IMR-90 (cell line): ENCODE measurements at regions not wholly inside any gene's neighbourhood (a gene's known extent, or its start where the extent isn't known, plus 50 kb on each side); places are given as distances from the start of the nearest gene placed in this dataset.

ENCODE experiments used
- ATAC-seq: fragments of 200-7000 bp; cut with Tn5 transposase; 2 replicates; pipeline ENCODE4 v1.9.1; 2020; ENCODE audit warnings: low read depth, mild to moderate bottlenecking, moderate library complexity
- BruUV-seq: library from RNA; stranded (reverse); fragments of 400-500 nt; replicated peaks from 2 replicates; lab custom pipeline; 2021; lab: Mats Ljungman, UMichigan
- CTCF ChIA-PET: fragments of 300-600 bp; formaldehyde crosslinking; extraction: SDS; loops from one replicate; lab custom pipeline; 2021; ENCODE audit warnings: antibody characterized with exemption; lab: Yijun Ruan, JAX
- POLR2A ChIA-PET: fragments of 300-600 bp; sonication (Branson Sonifier 250); formaldehyde crosslinking; loops from one replicate; lab custom pipeline; 2022; ENCODE audit warnings: antibody characterized with exemption; ENCODE audit not compliant: unreplicated experiment; lab: Charles Lee
- DNase-seq: peaks from one replicate; pipeline ENCODE4 v3.0.0; 2013
- H2AFZ ChIP-seq: replicated peaks from 2 replicates; pipeline ENCODE3; 2013; ENCODE audit warnings: low read length, mild to moderate bottlenecking; ENCODE audit not compliant: poor library complexity
- H2AK5ac ChIP-seq: 2 replicates; pipeline ENCODE4 v1.6.1; 2013; ENCODE audit warnings: low read depth, low read length, inconsistent platforms
- H2AK9ac ChIP-seq: replicated peaks from 2 replicates; pipeline ENCODE3; 2013; ENCODE audit warnings: mild to moderate bottlenecking, low read depth, low read length, moderate library complexity; ENCODE audit not compliant: poor library complexity
- H2BK120ac ChIP-seq: 2 replicates; pipeline ENCODE4 v1.6.1; 2013; ENCODE audit warnings: low read depth, low read length, inconsistent platforms
- H2BK15ac ChIP-seq: 3 replicates; pipeline ENCODE4 v1.6.1; 2013; ENCODE audit warnings: low read depth, low read length, inconsistent platforms
- H2BK20ac ChIP-seq: 2 replicates; pipeline ENCODE4 v1.6.1; 2013; ENCODE audit warnings: low read depth, mild to moderate bottlenecking, inconsistent platforms, low read length, moderate library complexity
- H2BK5ac ChIP-seq: 2 replicates; pipeline ENCODE4 v1.6.1; 2013; ENCODE audit warnings: mild to moderate bottlenecking, low read depth, low read length, inconsistent platforms; ENCODE audit not compliant: poor library complexity, severe bottlenecking
- H3K14ac ChIP-seq: replicated peaks from 2 replicates; pipeline ENCODE4 v1.6.1; 2013; ENCODE audit warnings: low read depth, low read length, inconsistent platforms
- H3K18ac ChIP-seq: 2 replicates; pipeline ENCODE4 v1.6.1; 2013; ENCODE audit warnings: low read depth, low read length, control low read depth
- H3K23ac ChIP-seq: 2 replicates; pipeline ENCODE4 v1.6.1; 2013; ENCODE audit warnings: low read depth, low read length, inconsistent platforms
- H3K27ac ChIP-seq: 2 replicates; pipeline ENCODE4 v1.5.1; 2013; ENCODE audit warnings: mild to moderate bottlenecking, control low read depth, low read length; ENCODE audit not compliant: insufficient read depth
- H3K27me3 ChIP-seq: 2 replicates; pipeline ENCODE4 v1.6.1; 2013; ENCODE audit warnings: low read length; ENCODE audit not compliant: control insufficient read depth, insufficient read depth
- H3K36me3 ChIP-seq: 2 replicates; pipeline ENCODE4 v1.6.1; 2013; ENCODE audit warnings: low read length, mixed read lengths; ENCODE audit not compliant: control insufficient read depth, insufficient read depth
- H3K4ac ChIP-seq: 2 replicates; pipeline ENCODE4 v1.6.1; 2013; ENCODE audit warnings: low read depth, low read length, inconsistent platforms
- H3K4me1 ChIP-seq: 2 replicates; pipeline ENCODE4 v1.6.1; 2013; ENCODE audit warnings: low read length, mixed read lengths; ENCODE audit not compliant: control insufficient read depth, insufficient read depth
- H3K4me2 ChIP-seq: 2 replicates; pipeline ENCODE4 v1.6.1; 2013; ENCODE audit warnings: low read depth, mild to moderate bottlenecking, control low read depth, low read length, moderate library complexity
- H3K4me3 ChIP-seq: 2 replicates; pipeline ENCODE4 v1.5.1; 2013; ENCODE audit warnings: low read depth, mild to moderate bottlenecking, control low read depth, low read length, moderate library complexity; ENCODE audit not compliant: insufficient read depth
- H3K56ac ChIP-seq: 2 replicates; pipeline ENCODE4 v1.6.1; 2013; ENCODE audit warnings: low read length, inconsistent platforms; ENCODE audit not compliant: insufficient read depth; ENCODE audit errors: extremely low read depth
- H3K79me1 ChIP-seq, 2 experiments: 2 replicates each; pipeline ENCODE4 v1.6.1; 2013; ENCODE audit warnings: low read length in 2 of 2, inconsistent platforms in 1 of 2, low read depth in 1 of 2
- H3K9ac ChIP-seq: 2 replicates; pipeline ENCODE4 v1.6.1; 2013; ENCODE audit warnings: low read depth, low read length, control low read depth
- H3K9me1 ChIP-seq: 2 replicates; pipeline ENCODE4 v1.6.1; 2013; ENCODE audit warnings: low read length, inconsistent platforms; ENCODE audit not compliant: insufficient read depth
- H3K9me3 ChIP-seq: 2 replicates; pipeline ENCODE4 v1.6.1; 2013; ENCODE audit warnings: low read length; ENCODE audit not compliant: control insufficient read depth, insufficient read depth
- H4K20me1 ChIP-seq: 2 replicates; pipeline ENCODE4 v1.6.1; 2013; ENCODE audit warnings: low read length, inconsistent platforms; ENCODE audit not compliant: insufficient read depth
- H4K5ac ChIP-seq: 2 replicates; pipeline ENCODE4 v1.6.1; 2013; ENCODE audit warnings: mild to moderate bottlenecking, low read depth, low read length, control low read depth
- H4K8ac ChIP-seq, 2 experiments: 2 replicates each; pipeline ENCODE4 v1.6.1; 2013; ENCODE audit warnings: low read depth in 2 of 2, low read length in 2 of 2, control low read depth in 1 of 2, inconsistent platforms in 1 of 2
- H4K91ac ChIP-seq: 2 replicates; pipeline ENCODE4 v1.6.1; 2013; ENCODE audit warnings: low read depth, low read length, inconsistent platforms; ENCODE audit not compliant: insufficient read depth
- CTCF ChIP-seq: conservative IDR thresholded peaks from 2 replicates; pipeline ENCODE4 v1.5.1; 2012; ENCODE audit warnings: mild to moderate bottlenecking, low read depth, low read length, improper control_type of control experiment
- ELK1 ChIP-seq: fragments of 150-350 bp; IDR thresholded peaks from 2 replicates; pipeline ENCODE4 v1.6.1; 2016; ENCODE audit warnings: low read depth, mild to moderate bottlenecking, low read length, moderate library complexity, borderline replicate concordance
- FOS ChIP-seq: fragments of 150-350 bp; IDR thresholded peaks from 2 replicates; pipeline ENCODE4 v1.6.1; 2016; ENCODE audit warnings: low read depth, low read length
- MAFK ChIP-seq: IDR thresholded peaks from 2 replicates; pipeline ENCODE4 v1.6.1; 2012; ENCODE audit warnings: low read depth, low read length, improper control_type of control experiment
- RAD21 ChIP-seq: IDR thresholded peaks from 2 replicates; pipeline ENCODE4 v1.6.1; 2012; ENCODE audit warnings: low read length, improper control_type of control experiment
- RCOR1 ChIP-seq: IDR thresholded peaks from 2 replicates; pipeline ENCODE4 v1.6.1; 2012; ENCODE audit warnings: mild to moderate bottlenecking, low read length, improper control_type of control experiment; ENCODE audit not compliant: insufficient replicate concordance
- SMC3 ChIP-seq: fragments of 150-350 bp; IDR thresholded peaks from 2 replicates; pipeline ENCODE4 v1.6.1; 2016; ENCODE audit warnings: low read depth, mild to moderate bottlenecking, antibody characterized with exemption, low read length, moderate library complexity
- WGBS, 2 experiments: methylation state at CpG; one replicate each; pipeline versions ENCODE4 v1.1.5 to v1.1.7; 2013; ENCODE audit warnings: missing lambda C conversion rate in 2 of 2; ENCODE audit not compliant: insufficient read length in 1 of 2; ENCODE audit errors: extremely low coverage in 2 of 2; 5-methylcytosine and 5-hydroxymethylcytosine counted together
- dilution Hi-C: fragments of 300-500 bp; cut with HindIII; formaldehyde crosslinking; loops from one replicate; pipeline ENCODE4 v1.14.3; 2018; ENCODE audit warnings: low sequenced_read_pairs; ENCODE audit not compliant: unreplicated experiment
- in situ Hi-C: fragments of 300-500 bp; cut with MboI; formaldehyde crosslinking; loops from 3 replicates; pipeline ENCODE4 v1.14.3; 2019; ENCODE audit warnings: low sequenced_read_pairs, inconsistent platforms, mixed read lengths
- intact Hi-C: fragments of 100-400 bp; cut with micrococcal nuclease; formaldehyde crosslinking; loops from 2 replicates; pipeline ENCODE4 v1.10.0; 2022

- Histone ChIP-seq H3K14ac (no peak overlapping the region), H2BK15ac (no peak overlapping the region), H3K18ac (no peak overlapping the region), H3K4ac (no peak overlapping the region), H3K36me3 (no peaks in the 10 kb centered on the region), H3K56ac (no peak overlapping the region), H4K20me1 (no peaks in the 10 kb centered on the region), H3K4me3 (no peak overlapping the region), H3K27ac (no peak overlapping the region), H3K9ac (no peak overlapping the region), H2BK5ac (no peak overlapping the region), H2BK120ac (no peak overlapping the region), H3K23ac (no peak overlapping the region), H3K27me3 (no peaks in the 10 kb centered on the region), H3K9me1 (no peaks in the 10 kb centered on the region), H2AK9ac (no peak overlapping the region), H2BK20ac (no peak overlapping the region), H4K91ac (no peak overlapping the region), H3K4me2 (no peak overlapping the region), H3K4me1 (no peaks in the 10 kb centered on the region), H3K9me3 (no peaks in the 10 kb centered on the region), H4K5ac (no peak overlapping the region), H2AK5ac (no peak overlapping the region), H4K8ac (no peak overlapping the region), H2AFZ (no peak overlapping the region), H3K79me1 (no peaks in the 10 kb centered on the region)
- intact Hi-C loops = no loop called here
- POLR2A ChIA-PET = no interaction called here
- dilution Hi-C loops = no loop called here
- TF ChIP-seq RCOR1 (no peak), MAFK (0 out of 2 replicates have a peak, but pooled peaks have one; percentile 10), ELK1 (no peak), SMC3 (no peak), CTCF (no peak), RAD21 (no peak), FOS (no peak)
- BruUV-seq = no TSS peak
- CTCF ChIA-PET = no interaction called here
- WGBS, 2 experiments = no CpG with 5 or more reads among the region's 2 CpGs
- in situ Hi-C loops = no loop called here
- no peak for ATAC-seq
- DNase-seq = no peak
These were observed 174.3 kb downstream of the CPS1 start for GRCh38 chr2:210730672-210731071.
